Erythroblast (primary cell): ENCODE measurements at regions not wholly inside any gene's neighbourhood (a gene's known extent, or its start where the extent isn't known, plus 50 kb on each side); places are given as distances from the start of the nearest gene placed in this dataset.

Source experiments
- GATA1 ChIP-seq: IDR thresholded peaks from 2 replicates; pipeline ENCODE4 v1.6.1; 2011; ENCODE audit warnings: low read depth, mild to moderate bottlenecking, control low read depth, low read length, moderate library complexity
- POLR2A ChIP-seq: IDR thresholded peaks from 2 replicates; pipeline ENCODE4 v1.6.1; 2011; ENCODE audit warnings: mild to moderate bottlenecking, low read length

GRCh38 chr9:1320607-1321195, 270.5 kb downstream of the DMRT2 start:
- TF ChIP-seq POLR2A (no peak), GATA1 (no peak)
